Stimulated activated naive CD8-positive, alpha-beta T cell treated with anti-CD3 and anti-CD28 coated beads, Interleukin-15, Interleukin-2, amounts not matched to agents 100 ng/mL and 50 ng/mL, for 24 hours (primary cell): ENCODE measurements at regions not wholly inside any gene's neighbourhood (a gene's known extent, or its start where the extent isn't known, plus 50 kb on each side); places are given as distances from the start of the nearest gene placed in this dataset.
"Not testable (repeated sequence)": the region's sequence is repeated elsewhere in the genome, so short reads cannot be mapped to it uniquely, and the experiment has no call there.

ENCODE experiments used
- H3K27ac Mint-ChIP-seq: one replicate; pipeline ENCODE4 v1.8.0; 2021; ENCODE audit warnings: mild to moderate bottlenecking, mixed read lengths
- H3K27me3 Mint-ChIP-seq: one replicate; pipeline ENCODE4 v1.8.0; 2021; ENCODE audit warnings: mixed read lengths
- H3K36me3 Mint-ChIP-seq: one replicate; pipeline ENCODE4 v1.8.0; 2021; ENCODE audit warnings: low read depth, mixed read lengths
- H3K4me1 Mint-ChIP-seq: one replicate; pipeline ENCODE4 v1.8.0; 2021; ENCODE audit warnings: low read depth, mixed read lengths
- H3K4me3 Mint-ChIP-seq: one replicate; pipeline ENCODE4 v1.8.0; 2021; ENCODE audit warnings: mild to moderate bottlenecking, mixed read lengths
- H3K9me3 Mint-ChIP-seq: one replicate; pipeline ENCODE4 v1.8.0; 2021; ENCODE audit warnings: mixed read lengths

DNA sequence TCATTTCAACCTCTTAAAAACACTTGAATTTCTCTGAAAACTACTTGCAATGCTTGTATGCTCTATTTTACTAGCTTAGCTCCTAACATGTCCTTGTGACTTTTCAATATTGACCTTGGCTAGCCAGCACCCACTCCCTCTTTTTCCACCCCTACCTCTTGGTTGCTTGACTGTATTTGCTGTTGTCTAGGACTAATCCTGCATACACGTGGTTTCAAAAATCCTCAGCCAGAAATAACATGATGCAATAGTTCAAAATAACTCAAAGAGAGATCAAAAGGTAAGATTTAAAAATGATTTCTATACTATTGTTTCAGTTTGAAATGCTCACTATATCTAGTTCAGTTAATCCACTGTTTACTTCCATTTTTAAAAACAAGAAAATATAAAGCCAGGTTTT lies 102.3 kb upstream of the TBX18 start:
- Mint-ChIP-seq H3K27me3 (no peaks in the 10 kb centered on the region), H3K27ac (no peak overlapping the region), H3K9me3 (no peaks in the 10 kb centered on the region), H3K4me1 (no peaks in the 10 kb centered on the region), H3K4me3 (no peak overlapping the region), H3K36me3 (no peaks in the 10 kb centered on the region)

DNA sequence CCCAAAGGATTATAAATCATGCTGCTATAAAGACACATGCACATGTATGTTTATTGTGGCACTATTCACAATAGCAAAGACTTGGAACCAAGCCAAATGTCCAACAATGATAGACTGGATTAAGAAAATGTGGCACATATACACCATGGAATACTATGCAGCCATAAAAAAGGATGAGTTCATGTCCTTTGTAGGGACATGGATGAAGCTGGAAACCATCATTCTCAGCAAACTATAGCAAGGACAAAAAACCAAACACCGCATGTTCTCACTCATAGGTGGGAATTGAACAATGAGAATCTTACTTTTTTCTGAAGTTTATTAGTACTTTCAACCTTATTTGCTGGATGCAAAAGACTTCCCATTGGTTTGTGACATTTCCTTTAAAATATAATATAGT lies 101.0 kb upstream of the TBX18 start:
- H3K4me3 Mint-ChIP-seq, H3K9me3 Mint-ChIP-seq, H3K36me3 Mint-ChIP-seq, H3K27me3 Mint-ChIP-seq, H3K4me1 Mint-ChIP-seq, H3K27ac Mint-ChIP-seq: not testable (repeated sequence)

- Mint-ChIP-seq H3K4me3 (no peak overlapping the region), H3K27ac (no peak overlapping the region), H3K27me3 (no peaks in the 10 kb centered on the region), H3K9me3 (no peaks in the 10 kb centered on the region), H3K4me1 (no peaks in the 10 kb centered on the region), H3K36me3 (no peaks in the 10 kb centered on the region)
Measured at GRCh38 chr6:84862843-84863242, 98.4 kb upstream of the TBX18 start.

DNA sequence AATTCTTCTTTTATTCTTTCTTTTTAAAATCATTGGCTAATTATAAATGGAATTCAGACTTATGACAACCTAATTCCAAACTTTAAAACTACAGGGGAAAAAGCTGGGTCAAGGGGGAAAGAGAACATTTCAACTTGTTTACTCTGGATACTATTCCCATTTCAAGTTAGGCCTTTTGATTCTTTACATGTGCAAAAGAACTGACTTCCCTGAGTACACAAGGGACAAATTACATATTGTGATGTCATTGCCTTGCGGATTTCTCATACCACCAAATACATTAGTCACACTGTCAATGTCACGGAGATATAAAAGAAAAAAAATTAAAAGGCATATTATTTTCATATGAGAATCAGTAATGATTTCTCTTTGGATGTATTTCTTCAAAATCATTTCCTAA lies 96.5 kb upstream of the TBX18 start:
- Mint-ChIP-seq H3K4me3 (no peak overlapping the region), H3K27ac (no peak overlapping the region), H3K27me3 (no peaks in the 10 kb centered on the region), H3K4me1 (no peaks in the 10 kb centered on the region), H3K9me3 (no peaks in the 10 kb centered on the region), H3K36me3 (no peaks in the 10 kb centered on the region)

GRCh38 chr6:84860509-84860908 lies 96.1 kb upstream of the TBX18 start:
- H3K4me3 Mint-ChIP-seq = no peak overlapping the region
- H3K4me1 Mint-ChIP-seq = no peaks in the 10 kb centered on the region
- H3K27me3 Mint-ChIP-seq = no peaks in the 10 kb centered on the region
- no peaks in the 10 kb centered on the region for H3K36me3 Mint-ChIP-seq
- H3K27ac Mint-ChIP-seq = no peak overlapping the region
- no peaks in the 10 kb centered on the region for H3K9me3 Mint-ChIP-seq

DNA sequence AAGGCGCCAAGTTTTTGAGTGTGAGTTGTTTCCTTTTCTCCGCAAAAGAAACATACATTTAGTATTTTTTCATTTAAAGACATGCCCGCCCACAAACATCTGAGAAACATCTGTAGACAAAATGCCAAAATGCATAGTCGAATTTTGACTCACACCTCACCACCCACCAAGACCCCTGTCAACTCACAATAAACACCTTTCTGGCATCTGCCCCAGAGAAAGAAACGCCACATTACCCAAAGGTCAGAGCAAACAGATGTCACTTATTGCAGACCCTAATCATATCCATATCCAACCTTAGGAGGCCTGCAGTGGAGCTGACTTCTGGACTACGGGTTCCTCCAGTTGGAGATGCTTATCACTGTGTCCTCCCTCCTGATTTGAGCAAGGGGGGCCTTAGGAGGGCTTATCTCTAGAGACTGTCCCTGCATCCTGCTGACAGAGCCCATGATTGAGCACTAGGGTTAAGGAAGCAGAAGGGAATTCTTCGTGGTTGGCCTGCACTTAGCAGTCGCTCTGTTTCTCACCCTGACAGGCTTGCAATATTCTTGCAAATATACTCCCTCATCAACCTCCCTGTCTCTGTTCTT lies 90.5 kb upstream of the TBX18 start:
- no peak overlapping the region for H3K4me3 Mint-ChIP-seq

GRCh38 chr6:84853901-84854300 lies 89.5 kb upstream of the TBX18 start:
- H3K27ac Mint-ChIP-seq = no peak overlapping the region
- H3K36me3 Mint-ChIP-seq = no peaks in the 10 kb centered on the region
- H3K27me3 Mint-ChIP-seq = no peaks in the 10 kb centered on the region
- no peak overlapping the region for H3K4me3 Mint-ChIP-seq
- H3K9me3 Mint-ChIP-seq = peaks cover 3% of the 10 kb centered on the region
- H3K4me1 Mint-ChIP-seq = no peaks in the 10 kb centered on the region

More for the DNA sequence above, 90.5 kb upstream of the TBX18 start:
- H3K9me3 Mint-ChIP-seq = peaks cover 3% of the 10 kb centered on the region
- H3K4me1 Mint-ChIP-seq = no peaks in the 10 kb centered on the region
- H3K27me3 Mint-ChIP-seq = no peaks in the 10 kb centered on the region
- H3K36me3 Mint-ChIP-seq = no peaks in the 10 kb centered on the region
- H3K27ac Mint-ChIP-seq = no peak overlapping the region

GRCh38 chr6:84848960-84849359 lies 84.6 kb upstream of the TBX18 start:
- no peaks in the 10 kb centered on the region for H3K9me3 Mint-ChIP-seq
- no peak overlapping the region for H3K4me3 Mint-ChIP-seq
- no peaks in the 10 kb centered on the region for H3K36me3 Mint-ChIP-seq
- H3K4me1 Mint-ChIP-seq = no peaks in the 10 kb centered on the region
- H3K27ac Mint-ChIP-seq = no peak overlapping the region
- no peaks in the 10 kb centered on the region for H3K27me3 Mint-ChIP-seq

GRCh38 chr6:84847390-84848160 lies 83.2 kb upstream of the TBX18 start:
- Mint-ChIP-seq H3K27ac (no peak overlapping the region), H3K36me3 (no peaks in the 10 kb centered on the region), H3K4me1 (no peaks in the 10 kb centered on the region), H3K9me3 (no peaks in the 10 kb centered on the region), H3K4me3 (no peak overlapping the region), H3K27me3 (no peaks in the 10 kb centered on the region)

- H3K4me3 Mint-ChIP-seq = no peak overlapping the region
- no peaks in the 10 kb centered on the region for H3K36me3 Mint-ChIP-seq
- no peak overlapping the region for H3K27ac Mint-ChIP-seq
- H3K27me3 Mint-ChIP-seq = no peaks in the 10 kb centered on the region
- H3K9me3 Mint-ChIP-seq = peaks cover 19% of the 10 kb centered on the region
- no peaks in the 10 kb centered on the region for H3K4me1 Mint-ChIP-seq
Measured at GRCh38 chr6:84842525-84843166, 78.2 kb upstream of the TBX18 start.

DNA sequence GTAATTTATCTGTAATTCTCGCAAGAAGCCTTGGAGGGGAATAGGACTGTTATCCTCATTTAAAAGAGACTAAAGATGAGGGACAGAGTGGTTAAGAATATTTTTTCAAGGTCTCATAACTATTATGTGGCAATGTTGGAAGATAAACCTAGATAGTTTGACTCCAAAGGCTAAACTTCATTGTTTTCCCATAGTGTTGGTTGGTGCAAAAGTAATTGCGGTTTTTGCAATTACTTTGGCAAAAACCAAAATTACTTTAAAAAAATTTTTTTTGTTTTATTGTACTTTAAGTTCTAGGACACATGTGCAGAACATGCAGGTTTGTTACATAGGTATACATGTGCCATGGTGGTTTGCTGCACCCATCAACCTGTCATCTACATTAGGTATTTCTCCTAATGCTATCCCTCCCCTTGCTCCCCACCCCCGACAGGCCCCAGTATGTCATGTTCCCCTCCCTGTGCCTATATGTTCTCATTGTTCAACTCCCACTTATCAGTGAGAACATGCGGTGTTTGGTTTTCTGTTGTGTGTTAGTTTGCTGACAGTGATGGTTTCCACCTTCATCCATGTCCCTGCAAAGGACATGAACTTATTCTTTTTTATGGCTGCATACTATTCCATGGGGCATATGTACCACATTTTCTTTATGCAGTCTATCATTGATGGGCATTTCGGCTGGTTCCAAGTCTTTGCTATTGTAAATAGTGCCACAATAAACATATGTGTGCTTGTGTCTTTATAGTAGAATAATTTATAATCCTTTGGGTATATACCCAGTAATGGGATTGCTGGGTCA lies 72.9 kb upstream of the TBX18 start:
- not testable (repeated sequence) for H3K36me3 Mint-ChIP-seq, H3K27ac Mint-ChIP-seq, H3K4me1 Mint-ChIP-seq, H3K27me3 Mint-ChIP-seq, H3K4me3 Mint-ChIP-seq
- peaks cover 17% of the 10 kb centered on the region for H3K9me3 Mint-ChIP-seq

DNA sequence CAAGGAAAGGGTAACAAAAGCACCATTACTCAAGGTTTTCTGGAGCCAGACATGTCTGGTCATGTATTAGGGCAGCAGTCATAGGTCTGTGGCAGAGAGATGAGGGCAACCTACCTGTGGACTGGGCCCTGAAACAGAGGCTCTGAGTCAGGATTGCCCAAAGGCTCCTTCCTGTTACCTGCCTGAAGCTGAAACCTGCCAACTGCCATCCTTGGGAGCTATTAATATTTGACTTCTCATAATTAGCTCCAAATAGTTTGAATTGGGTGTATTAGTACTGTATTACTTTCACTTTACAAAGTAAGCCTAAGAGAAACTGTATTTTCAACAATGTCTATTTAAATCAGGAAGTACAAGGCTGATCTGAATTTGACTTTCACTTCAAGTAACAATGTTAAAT lies 72.0 kb upstream of the TBX18 start:
- Mint-ChIP-seq H3K4me1 (no peaks in the 10 kb centered on the region), H3K4me3 (no peak overlapping the region), H3K27me3 (no peaks in the 10 kb centered on the region), H3K36me3 (no peaks in the 10 kb centered on the region), H3K27ac (no peak overlapping the region), H3K9me3 (peaks cover 14% of the 10 kb centered on the region)

GRCh38 chr6:84835340-84835739 lies 70.9 kb upstream of the TBX18 start:
- Mint-ChIP-seq H3K9me3 (peaks cover 10% of the 10 kb centered on the region), H3K36me3 (no peaks in the 10 kb centered on the region), H3K4me3 (no peak overlapping the region), H3K27ac (no peak overlapping the region), H3K4me1 (no peaks in the 10 kb centered on the region), H3K27me3 (no peaks in the 10 kb centered on the region)

DNA sequence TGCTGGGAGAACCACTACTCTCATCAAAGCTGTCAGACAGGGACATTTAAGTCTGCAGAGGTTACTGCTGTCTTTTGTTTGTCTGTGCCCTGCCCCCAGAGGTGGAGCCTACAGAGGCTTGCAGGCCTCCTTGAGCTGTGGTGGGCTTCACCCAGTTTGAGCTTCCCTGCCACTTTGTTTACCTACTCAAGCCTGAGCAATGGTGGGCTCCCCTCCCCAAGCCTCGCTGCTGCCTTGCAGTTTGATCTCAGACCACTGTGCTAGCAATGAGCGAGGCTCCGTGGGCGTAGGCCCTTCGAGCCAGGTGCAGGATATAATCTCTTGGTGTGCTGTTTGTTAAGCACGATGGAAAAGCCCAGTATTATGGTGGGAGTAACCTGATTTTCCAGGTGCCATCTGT lies 67.5 kb upstream of the TBX18 start:
- H3K27me3 Mint-ChIP-seq, H3K27ac Mint-ChIP-seq, H3K9me3 Mint-ChIP-seq, H3K4me1 Mint-ChIP-seq, H3K4me3 Mint-ChIP-seq, H3K36me3 Mint-ChIP-seq: not testable (repeated sequence)

- H3K9me3 Mint-ChIP-seq = peaks cover 18% of the 10 kb centered on the region
- no peaks in the 10 kb centered on the region for H3K36me3 Mint-ChIP-seq
- H3K4me3 Mint-ChIP-seq = no peak overlapping the region
- H3K27me3 Mint-ChIP-seq = no peaks in the 10 kb centered on the region
- no peak overlapping the region for H3K27ac Mint-ChIP-seq
- H3K4me1 Mint-ChIP-seq = no peaks in the 10 kb centered on the region
Measured at GRCh38 chr6:84825461-84825860, 61.1 kb upstream of the TBX18 start.
